ENCODE measurements at regions not wholly inside any gene's neighbourhood (a gene's known extent, or its start where the extent isn't known, plus 50 kb on each side); places are given as distances from the start of the nearest gene placed in this dataset.

GRCh38 chr2:223697316-223697891, 95.2 kb upstream of the SCG2 start:
- TF ChIP-seq CTCF (conservative IDR thresholded peaks at IDR 0.05; ENCODE audit: low read depth, low read length) = no peak
- TF ChIP-seq EZH2 (IDR thresholded peaks at IDR 0.05; ENCODE audit: borderline replicate concordance, low read depth, low read length, poor library complexity, severe bottlenecking) = no peak
- BruUV-seq (replicated peaks) = no TSS peak
- ChIA-PET CTCF (no interaction called here), POLR2A (ENCODE audit: low non-redundant PET) (no interaction called here)
- Histone ChIP-seq H3K4me3 (ENCODE audit: low read depth, low read length, poor library complexity, severe bottlenecking) (no peak overlapping the region), H3K27ac (ENCODE audit: low read depth, low read length, poor library complexity, severe bottlenecking) (peak overlapping the region; percentile 93), H3K4me1 (ENCODE audit: insufficient read depth, low read length, poor library complexity, severe bottlenecking) (peaks cover 52% of the 10 kb centered on the region), H3K36me3 (ENCODE audit: insufficient read depth, low read length, poor library complexity, severe bottlenecking) (peaks cover 9% of the 10 kb centered on the region), H3K9me3 (ENCODE audit: low read depth, low read length, poor library complexity, severe bottlenecking) (no peaks in the 10 kb centered on the region), H3K27me3 (replicated peaks; ENCODE audit: insufficient read depth, low read depth, low read length, poor library complexity) (no peaks in the 10 kb centered on the region)
- no peak for DNase-seq (ENCODE audit: low spot score)
- intact Hi-C loops (cut with micrococcal nuclease; ENCODE audit: unreplicated experiment) = no loop called here

GRCh38 chr2:223696719-223697118, 94.6 kb upstream of the SCG2 start:
- ChIA-PET CTCF (no interaction called here), POLR2A (ENCODE audit: low non-redundant PET) (no interaction called here)
- peaks cover 57% of the 10 kb centered on the region for H3K4me1 ChIP-seq (ENCODE audit: insufficient read depth, low read length, poor library complexity, severe bottlenecking)
- H3K9me3 ChIP-seq (ENCODE audit: low read depth, low read length, poor library complexity, severe bottlenecking) = no peaks in the 10 kb centered on the region
- DNase-seq (ENCODE audit: low spot score) = no peak
- TF ChIP-seq EZH2 (IDR thresholded peaks at IDR 0.05; ENCODE audit: borderline replicate concordance, low read depth, low read length, poor library complexity, severe bottlenecking) (no peak), CTCF (conservative IDR thresholded peaks at IDR 0.05; ENCODE audit: low read depth, low read length) (no peak)
- H3K27ac ChIP-seq (ENCODE audit: low read depth, low read length, poor library complexity, severe bottlenecking) = peak overlapping the region; percentile 52
- no TSS peak for BruUV-seq (replicated peaks)
- H3K36me3 ChIP-seq (ENCODE audit: insufficient read depth, low read length, poor library complexity, severe bottlenecking) = peaks cover 9% of the 10 kb centered on the region
- H3K4me3 ChIP-seq (ENCODE audit: low read depth, low read length, poor library complexity, severe bottlenecking) = no peak overlapping the region
- intact Hi-C loops (cut with micrococcal nuclease; ENCODE audit: unreplicated experiment) = no loop called here
- no peaks in the 10 kb centered on the region for H3K27me3 ChIP-seq (replicated peaks; ENCODE audit: insufficient read depth, low read depth, low read length, poor library complexity)

- DNase-seq (ENCODE audit: low spot score) = peak; percentile 83
Measured at GRCh38 chr2:223692191-223692947, 90.2 kb upstream of the SCG2 start.

More at GRCh38 chr2:223692191-223692947, 90.2 kb upstream of the SCG2 start:
- intact Hi-C loops (cut with micrococcal nuclease; ENCODE audit: unreplicated experiment) = no loop called here
- Histone ChIP-seq H3K4me1 (ENCODE audit: insufficient read depth, low read length, poor library complexity, severe bottlenecking) (peaks cover 33% of the 10 kb centered on the region), H3K36me3 (ENCODE audit: insufficient read depth, low read length, poor library complexity, severe bottlenecking) (peaks cover 40% of the 10 kb centered on the region), H3K27ac (ENCODE audit: low read depth, low read length, poor library complexity, severe bottlenecking) (peak overlapping the region; percentile 41), H3K27me3 (replicated peaks; ENCODE audit: insufficient read depth, low read depth, low read length, poor library complexity) (no peaks in the 10 kb centered on the region), H3K9me3 (ENCODE audit: low read depth, low read length, poor library complexity, severe bottlenecking) (no peaks in the 10 kb centered on the region), H3K4me3 (ENCODE audit: low read depth, low read length, poor library complexity, severe bottlenecking) (no peak overlapping the region)
- ChIA-PET CTCF (no interaction called here), POLR2A (ENCODE audit: low non-redundant PET) (no interaction called here)
- TF ChIP-seq CTCF (conservative IDR thresholded peaks at IDR 0.05; ENCODE audit: low read depth, low read length) (peak; percentile 79), EZH2 (IDR thresholded peaks at IDR 0.05; ENCODE audit: borderline replicate concordance, low read depth, low read length, poor library complexity, severe bottlenecking) (no peak)
- no TSS peak for BruUV-seq (replicated peaks)
